ENCODE measurements at regions not wholly inside any gene's neighbourhood (a gene's known extent, or its start where the extent isn't known, plus 50 kb on each side); places are given as distances from the start of the nearest gene placed in this dataset.

DNA sequence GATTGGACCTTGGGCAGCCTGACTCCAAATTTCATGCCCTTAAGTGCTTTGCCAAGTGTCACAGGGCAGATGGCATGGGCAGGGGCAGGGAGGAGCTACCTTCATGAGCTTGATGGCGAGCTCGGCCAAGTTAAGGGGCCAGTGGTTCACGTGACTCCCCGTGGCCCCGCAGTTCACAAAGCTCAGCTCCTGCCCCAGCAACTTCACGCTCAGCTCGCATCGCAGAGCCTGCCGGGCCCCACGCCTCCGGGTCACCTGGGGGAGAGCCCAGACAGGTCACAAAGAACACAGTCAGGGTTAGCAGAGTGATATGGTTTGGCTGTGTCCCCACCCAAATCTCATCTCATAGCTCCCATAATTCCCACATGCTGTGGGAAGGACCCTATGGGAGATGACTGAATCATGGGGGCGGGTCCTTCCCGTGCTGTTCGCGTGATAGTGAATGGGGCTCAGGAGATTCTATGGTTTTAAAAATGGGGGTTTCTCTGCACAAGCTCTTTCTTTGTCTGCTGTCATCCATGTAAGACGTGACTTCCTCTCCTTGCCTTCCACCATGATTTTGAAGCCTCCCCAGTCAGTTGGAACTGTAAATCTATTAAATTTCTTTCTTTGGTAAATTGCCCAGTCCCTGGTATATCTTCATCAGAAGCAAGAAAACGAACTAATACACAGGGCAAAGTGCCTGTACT, 108.1 kb downstream of the LITAF start:
- peaks cover 0 to 3% (median 0%) of the 10 kb centered on the region in 3 experiments for H3K36me3 ChIP-seq (ENCODE audit: control insufficient read depth in 2 of 3, insufficient read depth in 3 of 3, low read length in 3 of 3)
- no peak for DNase-seq
- peaks cover 0 to 2% (median 0%) of the 10 kb centered on the region in 7 donors for H3K4me1 Mint-ChIP-seq
- no peaks in the 10 kb centered on the region for H3K27me3 ChIP-seq (ENCODE audit: control insufficient read depth in 2 of 2, insufficient read depth in 2 of 2, low read length in 2 of 2)
- intact Hi-C loops (cut with micrococcal nuclease): no loop called here
- H3K9me3 Mint-ChIP-seq: peaks cover 2 to 28% (median 19%) of the 10 kb centered on the region in 11 donors
- ChIA-PET POLR2A (no interaction called here), CTCF (no interaction called here)
- ATAC-seq: no peak
- no peak overlapping the region for H3K27ac Mint-ChIP-seq
- no peaks in the 10 kb centered on the region for H3K4me1 ChIP-seq (ENCODE audit: control insufficient read depth in 2 of 2, insufficient read depth in 2 of 2, low read length in 2 of 2)
- no peak overlapping the region for H3K27ac ChIP-seq (ENCODE audit: low read depth, low read length)
- H3K9me3 ChIP-seq (ENCODE audit: control insufficient read depth in 2 of 3, low read length in 3 of 3): no peaks in the 10 kb centered on the region
- no peak overlapping the region for H3K4me3 Mint-ChIP-seq
- H3K4me3 ChIP-seq (ENCODE audit: low read length): no peak overlapping the region
- H3K27me3 Mint-ChIP-seq: no peaks in the 10 kb centered on the region
- peaks cover 10 to 49% (median 33%) of the 10 kb centered on the region in 5 donors for H3K36me3 Mint-ChIP-seq

DNA sequence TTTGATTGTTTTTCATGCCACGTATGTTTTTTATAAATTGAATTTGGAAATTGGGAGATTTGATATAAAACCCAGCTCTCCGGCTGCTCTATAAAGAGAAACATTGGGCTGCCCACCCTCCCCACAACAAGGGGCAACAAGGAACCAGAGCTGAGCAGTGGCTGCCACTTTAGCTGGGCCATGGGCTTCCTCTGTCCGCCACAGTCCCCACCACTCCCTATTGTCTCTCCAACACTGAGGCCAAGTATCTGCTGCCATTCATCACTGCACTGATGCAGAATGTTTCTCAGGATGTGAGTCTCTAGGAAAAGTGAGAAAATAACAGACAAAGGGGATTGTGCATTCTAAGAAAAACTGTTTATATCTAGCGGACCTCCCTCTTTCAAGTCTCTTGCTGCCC, 106.8 kb downstream of the LITAF start:
- ChIA-PET POLR2A (interaction anchor here (0.6 kb wide), 1 partner anchor 473 kb away, joined by 3 read pairs; no protein-coding TSS in a partner anchor), CTCF (interaction anchor here (0.6 kb wide), 1 partner anchor 11 kb away, joined by 3 read pairs; no protein-coding TSS in a partner anchor)
- ATAC-seq (no peak), DNase-seq (no peak)
- no peak overlapping the region for H3K27ac Mint-ChIP-seq
- Histone ChIP-seq H3K4me3 (ENCODE audit: low read length) (no peak overlapping the region), H3K27me3 (ENCODE audit: control insufficient read depth in 2 of 2, insufficient read depth in 2 of 2, low read length in 2 of 2) (no peaks in the 10 kb centered on the region), H3K27ac (ENCODE audit: low read depth, low read length) (no peak overlapping the region), H3K4me1 (ENCODE audit: control insufficient read depth in 2 of 2, insufficient read depth in 2 of 2, low read length in 2 of 2) (no peaks in the 10 kb centered on the region), H3K9me3 (ENCODE audit: control insufficient read depth in 2 of 3, low read length in 3 of 3) (peaks cover 0 to 8% (median 0%) of the 10 kb centered on the region in 3 experiments), H3K36me3 (ENCODE audit: control insufficient read depth in 2 of 3, insufficient read depth in 3 of 3, low read length in 3 of 3) (peaks cover 0 to 11% (median 0%) of the 10 kb centered on the region in 3 experiments)
- peaks cover 2 to 39% (median 19%) of the 10 kb centered on the region in 11 donors for H3K9me3 Mint-ChIP-seq
- peaks cover 12 to 53% (median 42%) of the 10 kb centered on the region in 5 donors for H3K36me3 Mint-ChIP-seq
- H3K4me1 Mint-ChIP-seq: peaks cover 0 to 2% (median 0%) of the 10 kb centered on the region in 7 donors
- no peak overlapping the region for H3K4me3 Mint-ChIP-seq
- H3K27me3 Mint-ChIP-seq: no peaks in the 10 kb centered on the region
- intact Hi-C loops (cut with micrococcal nuclease): loop anchor here in 1 of 2 donors (5.0 kb wide), 1 partner anchor 52 kb away; no protein-coding TSS in a partner anchor

DNA sequence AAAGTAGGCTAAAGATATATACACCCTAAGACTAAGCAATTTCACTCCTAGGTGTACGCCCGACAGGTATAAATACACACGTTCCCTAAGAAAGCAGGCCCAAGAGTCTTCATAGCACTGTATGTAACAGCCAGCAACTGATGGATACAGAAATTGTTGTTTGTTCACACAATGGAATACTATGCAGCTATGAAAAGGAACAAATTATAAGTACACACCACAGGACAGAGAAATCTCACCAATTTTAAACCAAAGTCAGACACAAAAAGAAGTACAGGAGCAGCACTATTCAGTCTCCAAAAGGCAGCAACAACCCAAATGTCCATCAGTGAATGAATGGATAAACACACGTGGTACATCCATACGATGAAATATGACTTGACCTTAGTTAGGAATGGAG, 106.1 kb downstream of the LITAF start:
- ATAC-seq: no peak
- Mint-ChIP-seq H3K27me3 (no peaks in the 10 kb centered on the region), H3K9me3 (peaks cover 4 to 46% (median 24%) of the 10 kb centered on the region in 11 donors), H3K4me3 (no peak overlapping the region), H3K27ac (no peak overlapping the region), H3K36me3 (peaks cover 14 to 60% (median 49%) of the 10 kb centered on the region in 5 donors), H3K4me1 (peaks cover 0 to 2% (median 0%) of the 10 kb centered on the region in 7 donors)
- H3K36me3 ChIP-seq (ENCODE audit: control insufficient read depth in 2 of 3, insufficient read depth in 3 of 3, low read length in 3 of 3): peaks cover 0 to 11% (median 0%) of the 10 kb centered on the region in 3 experiments
- H3K27ac ChIP-seq (ENCODE audit: low read depth, low read length): no peak overlapping the region
- H3K4me3 ChIP-seq (ENCODE audit: low read length): no peak overlapping the region
- CTCF ChIA-PET: no interaction called here
- H3K4me1 ChIP-seq (ENCODE audit: control insufficient read depth in 2 of 2, insufficient read depth in 2 of 2, low read length in 2 of 2): no peaks in the 10 kb centered on the region
- peaks cover 0 to 9% (median 0%) of the 10 kb centered on the region in 3 experiments for H3K9me3 ChIP-seq (ENCODE audit: control insufficient read depth in 2 of 3, low read length in 3 of 3)
- POLR2A ChIA-PET: no interaction called here
- intact Hi-C loops (cut with micrococcal nuclease): loop anchor here in 1 of 2 donors (5.0 kb wide), 1 partner anchor 52 kb away; no protein-coding TSS in a partner anchor
- no peak for DNase-seq
- H3K27me3 ChIP-seq (ENCODE audit: control insufficient read depth in 2 of 2, insufficient read depth in 2 of 2, low read length in 2 of 2): no peaks in the 10 kb centered on the region

- Mint-ChIP-seq H3K27ac (no peak overlapping the region), H3K9me3 (peaks cover 5 to 48% (median 27%) of the 10 kb centered on the region in 11 donors), H3K36me3 (peaks cover 17 to 62% (median 54%) of the 10 kb centered on the region in 5 donors), H3K27me3 (no peaks in the 10 kb centered on the region), H3K4me1 (peaks cover 0 to 2% (median 0%) of the 10 kb centered on the region in 7 donors), H3K4me3 (peak overlapping the region in 1 of 10 donors; percentile 17)
- no peaks in the 10 kb centered on the region for H3K27me3 ChIP-seq (ENCODE audit: control insufficient read depth in 2 of 2, insufficient read depth in 2 of 2, low read length in 2 of 2)
- CTCF ChIA-PET: no interaction called here
- DNase-seq (no peak), ATAC-seq (no peak)
- H3K4me3 ChIP-seq (ENCODE audit: low read length): no peak overlapping the region
- H3K27ac ChIP-seq (ENCODE audit: low read depth, low read length): no peak overlapping the region
- H3K36me3 ChIP-seq (ENCODE audit: control insufficient read depth in 2 of 3, insufficient read depth in 3 of 3, low read length in 3 of 3): peaks cover 0 to 11% (median 0%) of the 10 kb centered on the region in 3 experiments
- intact Hi-C loops (cut with micrococcal nuclease): loop anchor here in 1 of 2 donors (5.0 kb wide), 1 partner anchor 50 kb away; no protein-coding TSS in a partner anchor
- no peaks in the 10 kb centered on the region for H3K4me1 ChIP-seq (ENCODE audit: control insufficient read depth in 2 of 2, insufficient read depth in 2 of 2, low read length in 2 of 2)
- POLR2A ChIA-PET: no interaction called here
- H3K9me3 ChIP-seq (ENCODE audit: control insufficient read depth in 2 of 3, low read length in 3 of 3): peaks cover 0 to 9% (median 0%) of the 10 kb centered on the region in 3 experiments
These were observed 104.7 kb downstream of the LITAF start for GRCh38 chr16:11481987-11482386.

DNA sequence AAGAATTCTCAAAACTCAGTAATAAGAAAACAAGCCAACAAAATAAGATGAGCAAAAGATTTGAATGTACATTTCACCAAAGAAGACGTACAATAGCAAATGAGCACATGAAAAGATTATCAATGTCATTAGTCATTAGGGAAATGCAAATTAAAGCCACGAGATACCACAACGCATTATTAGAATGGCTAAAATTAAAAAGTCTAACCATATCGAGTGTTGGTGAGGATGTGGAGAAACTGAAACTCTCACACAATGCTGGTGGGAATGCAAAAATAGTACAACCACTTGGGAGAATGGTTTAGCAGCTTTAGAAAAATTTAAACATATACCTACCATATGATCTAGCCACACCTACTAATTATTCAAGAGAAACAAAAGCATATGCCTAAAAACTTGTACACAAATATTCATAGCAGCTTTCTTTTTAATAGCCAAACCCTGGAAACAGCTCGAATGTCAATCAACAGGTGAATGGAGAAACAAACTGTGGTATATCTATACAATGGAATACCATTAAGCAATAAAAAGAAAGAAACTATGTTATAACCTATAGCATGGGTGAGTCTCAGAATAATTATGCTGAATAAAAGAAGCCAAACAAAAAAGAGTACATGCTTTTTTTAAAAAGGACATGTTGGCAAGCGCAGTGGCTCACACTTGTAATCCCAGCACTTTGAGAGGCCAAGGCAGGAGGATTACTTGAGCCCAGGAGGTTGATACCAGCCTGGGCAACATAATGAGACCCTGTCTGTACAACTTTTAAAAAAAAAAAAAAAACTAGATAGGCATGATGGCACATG, 103.6 kb downstream of the LITAF start:
- Histone ChIP-seq H3K9me3 (ENCODE audit: control insufficient read depth in 2 of 3, low read length in 3 of 3) (peaks cover 0 to 9% (median 0%) of the 10 kb centered on the region in 3 experiments), H3K27ac (ENCODE audit: low read depth, low read length) (no peak overlapping the region), H3K4me3 (ENCODE audit: low read length) (no peak overlapping the region), H3K27me3 (ENCODE audit: control insufficient read depth in 2 of 2, insufficient read depth in 2 of 2, low read length in 2 of 2) (no peaks in the 10 kb centered on the region), H3K4me1 (ENCODE audit: control insufficient read depth in 2 of 2, insufficient read depth in 2 of 2, low read length in 2 of 2) (no peaks in the 10 kb centered on the region), H3K36me3 (ENCODE audit: control insufficient read depth in 2 of 3, insufficient read depth in 3 of 3, low read length in 3 of 3) (peaks cover 0 to 8% (median 0%) of the 10 kb centered on the region in 3 experiments)
- ATAC-seq (no peak), DNase-seq (no peak)
- H3K36me3 Mint-ChIP-seq: peaks cover 17 to 63% (median 54%) of the 10 kb centered on the region in 5 donors
- H3K27me3 Mint-ChIP-seq: no peaks in the 10 kb centered on the region
- POLR2A ChIA-PET: no interaction called here
- intact Hi-C loops (cut with micrococcal nuclease): loop anchor here in 1 of 2 donors (5.0 kb wide), 1 partner anchor 49 kb away; no protein-coding TSS in a partner anchor
- H3K27ac Mint-ChIP-seq: no peak overlapping the region
- CTCF ChIA-PET: no interaction called here
- H3K4me3 Mint-ChIP-seq: no peak overlapping the region
- peaks cover 0 to 2% (median 0%) of the 10 kb centered on the region in 7 donors for H3K4me1 Mint-ChIP-seq
- peaks cover 5 to 48% (median 27%) of the 10 kb centered on the region in 11 donors for H3K9me3 Mint-ChIP-seq

DNA sequence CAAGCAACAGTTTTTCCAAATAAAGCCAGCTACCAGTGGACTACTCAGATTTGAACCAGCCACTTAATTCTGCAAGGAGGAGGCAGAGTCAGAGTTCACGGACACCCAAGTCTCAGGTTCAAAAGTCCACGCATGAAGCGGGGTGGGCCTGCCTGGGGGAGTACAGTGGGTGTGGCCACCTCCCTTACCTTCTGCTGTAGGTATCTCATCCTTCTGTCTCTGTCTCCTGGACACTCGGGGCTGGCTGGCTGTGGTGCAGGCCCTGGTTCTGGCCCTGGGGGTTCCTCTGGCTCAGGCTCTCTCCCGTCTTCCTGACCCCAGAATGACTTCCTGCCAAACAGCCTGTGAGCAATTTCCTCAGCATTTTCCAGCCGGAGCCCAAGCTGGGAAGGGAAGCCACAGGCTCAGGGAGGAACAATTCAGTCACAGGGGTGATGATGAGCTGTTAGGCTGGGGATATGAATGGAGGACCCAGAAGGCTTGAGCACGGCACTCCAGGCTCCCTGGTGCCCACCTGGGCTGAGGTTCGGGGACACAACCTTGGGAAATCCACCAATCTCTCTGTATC, 101.9 kb downstream of the LITAF start:
- no peak for ATAC-seq
- peaks cover 0 to 10% (median 0%) of the 10 kb centered on the region in 3 experiments for H3K9me3 ChIP-seq (ENCODE audit: control insufficient read depth in 2 of 3, low read length in 3 of 3)
- ChIA-PET CTCF (no interaction called here), POLR2A (interaction anchor here (0.6 kb wide), 1 partner anchor 9 kb away, joined by 3 read pairs; no protein-coding TSS in a partner anchor)
- Mint-ChIP-seq H3K4me3 (no peak overlapping the region), H3K4me1 (no peaks in the 10 kb centered on the region), H3K9me3 (peaks cover 5 to 50% (median 27%) of the 10 kb centered on the region in 11 donors), H3K36me3 (peaks cover 17 to 56% (median 54%) of the 10 kb centered on the region in 5 donors), H3K27me3 (no peaks in the 10 kb centered on the region), H3K27ac (no peak overlapping the region)
- intact Hi-C loops (cut with micrococcal nuclease): loop anchor here in 1 of 2 donors (5.0 kb wide), 1 partner anchor 48 kb away; no protein-coding TSS in a partner anchor
- no peaks in the 10 kb centered on the region for H3K4me1 ChIP-seq (ENCODE audit: control insufficient read depth in 2 of 2, insufficient read depth in 2 of 2, low read length in 2 of 2)
- no peaks in the 10 kb centered on the region for H3K27me3 ChIP-seq (ENCODE audit: control insufficient read depth in 2 of 2, insufficient read depth in 2 of 2, low read length in 2 of 2)
- H3K4me3 ChIP-seq (ENCODE audit: low read length): no peak overlapping the region
- H3K36me3 ChIP-seq (ENCODE audit: control insufficient read depth in 2 of 3, insufficient read depth in 3 of 3, low read length in 3 of 3): peaks cover 0 to 8% (median 0%) of the 10 kb centered on the region in 3 experiments
- H3K27ac ChIP-seq (ENCODE audit: low read depth, low read length): no peak overlapping the region
- DNase-seq: no peak
